ACC112 (cell line): ENCODE measurements at regions not wholly inside any gene's neighbourhood (a gene's known extent, or its start where the extent isn't known, plus 50 kb on each side); places are given as distances from the start of the nearest gene placed in this dataset.

Experiments used
- H2AFZ ChIP-seq: fragments of 200-600 bp; sonication (generic); one replicate; pipeline ENCODE4 v1.6.0; 2017; ENCODE audit warnings: antibody characterized with exemption, low read length; ENCODE audit not compliant: unreplicated experiment
- H3K27ac ChIP-seq: fragments of 200-600 bp; sonication (generic); 2 replicates; pipeline ENCODE4 v1.5.1; 2014; ENCODE audit warnings: low read depth, mild to moderate bottlenecking, antibody characterized with exemption, low read length, moderate library complexity
- H3K27me3 ChIP-seq: fragments of 200-600 bp; sonication (generic); 2 replicates; pipeline ENCODE4 v1.6.1; 2014; ENCODE audit warnings: mild to moderate bottlenecking, antibody characterized with exemption, low read length, moderate library complexity, mixed read lengths; ENCODE audit not compliant: insufficient read depth
- H3K36me3 ChIP-seq: fragments of 200-600 bp; sonication (generic); 2 replicates; pipeline ENCODE4 v1.6.1; 2016; ENCODE audit warnings: mild to moderate bottlenecking, antibody characterized with exemption, low read length, moderate library complexity, mixed read lengths; ENCODE audit not compliant: insufficient read depth
- H3K4me1 ChIP-seq: fragments of 200-600 bp; sonication (generic); one replicate; pipeline ENCODE4 v1.6.1; 2016; ENCODE audit warnings: low read length, mixed read lengths; ENCODE audit not compliant: insufficient read depth, unreplicated experiment, control insufficient read depth
- H3K4me3 ChIP-seq: fragments of 200-600 bp; sonication (generic); 2 replicates; pipeline ENCODE4 v1.5.1; 2014; ENCODE audit warnings: mild to moderate bottlenecking, low read depth, low read length
- H3K79me2 ChIP-seq: fragments of 200-600 bp; sonication (generic); one replicate; pipeline ENCODE4 v1.6.0; 2016; ENCODE audit warnings: low read length; ENCODE audit not compliant: control insufficient read depth, unreplicated experiment, insufficient read depth

GRCh38 chr18:60100778-60101177 is 201.0 kb downstream of the PMAIP1 start:
- Histone ChIP-seq H2AFZ (no peak overlapping the region), H3K79me2 (no peaks in the 10 kb centered on the region), H3K4me1 (no peaks in the 10 kb centered on the region), H3K4me3 (no peak overlapping the region), H3K27me3 (no peaks in the 10 kb centered on the region), H3K27ac (no peak overlapping the region), H3K36me3 (no peaks in the 10 kb centered on the region)

GRCh38 chr18:60099709-60100108 is 199.9 kb downstream of the PMAIP1 start:
- Histone ChIP-seq H3K79me2 (no peaks in the 10 kb centered on the region), H3K4me3 (no peak overlapping the region), H3K27me3 (no peaks in the 10 kb centered on the region), H3K36me3 (no peaks in the 10 kb centered on the region), H3K27ac (no peak overlapping the region), H3K4me1 (no peaks in the 10 kb centered on the region), H2AFZ (no peak overlapping the region)

- H3K27me3 ChIP-seq: no peaks in the 10 kb centered on the region
- H3K4me3 ChIP-seq: no peak overlapping the region
- H3K4me1 ChIP-seq: no peaks in the 10 kb centered on the region
- no peak overlapping the region for H3K27ac ChIP-seq
- no peaks in the 10 kb centered on the region for H3K79me2 ChIP-seq
- H2AFZ ChIP-seq: peak overlapping the region; percentile 85
- no peaks in the 10 kb centered on the region for H3K36me3 ChIP-seq
These were observed 196.6 kb downstream of the PMAIP1 start for GRCh38 chr18:60096428-60096827.

DNA sequence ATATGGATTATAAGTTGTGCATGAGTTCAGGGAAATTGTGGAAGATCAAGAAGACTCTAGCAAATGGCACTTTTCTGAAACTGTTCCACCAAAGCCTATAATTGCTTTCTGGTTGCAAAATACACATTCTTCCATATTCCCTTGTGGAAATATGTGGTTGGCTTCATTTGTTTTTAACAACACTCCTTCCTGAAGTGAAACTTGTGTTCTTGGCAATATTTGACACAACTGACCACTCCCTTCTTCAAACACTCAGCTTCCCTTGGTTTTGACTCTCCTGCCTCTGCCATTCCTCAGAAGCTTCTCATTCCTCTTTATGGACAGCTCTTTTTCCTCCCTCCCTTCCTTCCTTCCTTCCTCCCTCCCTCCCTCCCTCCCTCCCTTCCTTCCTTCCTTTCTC is 192.3 kb downstream of the PMAIP1 start:
- H3K79me2 ChIP-seq: no peaks in the 10 kb centered on the region
- H3K4me1 ChIP-seq: no peaks in the 10 kb centered on the region
- H3K27me3 ChIP-seq: no peaks in the 10 kb centered on the region
- H3K36me3 ChIP-seq: no peaks in the 10 kb centered on the region
- no peak overlapping the region for H2AFZ ChIP-seq
- H3K27ac ChIP-seq: no peak overlapping the region
- no peak overlapping the region for H3K4me3 ChIP-seq

DNA sequence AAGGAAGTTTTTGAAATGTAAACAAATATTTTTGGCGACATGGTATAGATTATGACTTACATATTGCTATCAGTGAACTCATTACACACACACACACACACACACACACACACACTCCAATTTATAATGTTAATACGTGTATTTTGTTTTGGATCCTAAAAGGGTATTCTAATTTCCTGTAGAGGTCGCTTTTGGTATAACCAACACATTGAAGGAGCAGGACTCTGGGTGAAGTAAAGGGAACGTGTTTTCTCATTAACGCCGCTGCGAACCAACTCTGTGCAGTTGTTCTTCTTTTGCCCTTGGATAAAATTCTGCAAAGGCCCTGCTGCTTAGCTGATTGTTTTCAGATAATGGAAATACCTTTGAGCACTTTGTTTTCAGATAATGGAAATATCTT is 190.4 kb downstream of the PMAIP1 start:
- no peak overlapping the region for H3K4me3 ChIP-seq
- no peaks in the 10 kb centered on the region for H3K4me1 ChIP-seq
- H3K36me3 ChIP-seq: no peaks in the 10 kb centered on the region
- no peak overlapping the region for H2AFZ ChIP-seq
- no peaks in the 10 kb centered on the region for H3K27me3 ChIP-seq
- H3K27ac ChIP-seq: no peak overlapping the region
- H3K79me2 ChIP-seq: no peaks in the 10 kb centered on the region

DNA sequence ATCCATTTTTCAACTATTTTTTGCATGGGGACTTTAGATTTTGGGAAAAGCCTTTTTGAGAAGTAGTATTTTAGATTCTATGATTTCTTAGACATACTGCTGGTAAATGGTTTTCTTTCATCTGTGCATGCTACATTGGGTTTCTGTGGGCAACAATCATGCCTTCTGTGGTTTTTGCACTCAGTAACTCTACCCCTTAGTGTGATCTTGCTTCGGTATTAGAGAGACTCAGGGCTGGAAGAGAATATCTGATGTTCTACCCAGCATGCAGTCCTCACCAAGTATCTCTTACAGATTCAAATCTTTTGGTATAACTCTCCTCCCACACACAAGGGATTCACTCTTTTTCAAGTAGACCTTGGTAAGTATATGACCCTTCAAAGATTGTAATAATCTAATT is 183.0 kb downstream of the PMAIP1 start:
- Histone ChIP-seq H2AFZ (peak overlapping the region; percentile 43), H3K4me1 (no peaks in the 10 kb centered on the region), H3K27ac (no peak overlapping the region), H3K79me2 (no peaks in the 10 kb centered on the region), H3K4me3 (no peak overlapping the region), H3K36me3 (no peaks in the 10 kb centered on the region), H3K27me3 (no peaks in the 10 kb centered on the region; the same call in 1 of the 2 replicates)

DNA sequence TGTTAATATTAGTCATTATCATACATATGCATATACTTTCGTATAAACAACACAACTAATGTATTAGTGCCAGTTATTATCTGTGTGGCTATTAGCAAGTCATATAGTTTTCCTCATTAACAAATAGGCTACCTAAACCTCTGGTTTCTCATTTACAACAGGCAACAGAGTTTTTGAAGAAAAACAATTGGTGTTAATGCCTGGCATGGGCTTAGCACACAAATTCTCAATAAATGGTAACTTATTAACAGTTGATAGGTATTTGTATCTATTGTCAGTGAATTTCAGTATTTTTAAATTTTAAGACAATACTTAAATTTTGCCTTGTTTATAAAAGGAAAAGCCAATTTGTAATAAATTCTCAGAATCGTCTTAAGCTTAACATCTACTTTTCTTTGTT is 182.5 kb downstream of the PMAIP1 start:
- Histone ChIP-seq H3K27me3 (no peaks in the 10 kb centered on the region; the same call in 1 of the 2 replicates), H3K36me3 (no peaks in the 10 kb centered on the region), H3K4me3 (no peak overlapping the region), H2AFZ (no peak overlapping the region), H3K27ac (no peak overlapping the region), H3K4me1 (no peaks in the 10 kb centered on the region), H3K79me2 (no peaks in the 10 kb centered on the region)

DNA sequence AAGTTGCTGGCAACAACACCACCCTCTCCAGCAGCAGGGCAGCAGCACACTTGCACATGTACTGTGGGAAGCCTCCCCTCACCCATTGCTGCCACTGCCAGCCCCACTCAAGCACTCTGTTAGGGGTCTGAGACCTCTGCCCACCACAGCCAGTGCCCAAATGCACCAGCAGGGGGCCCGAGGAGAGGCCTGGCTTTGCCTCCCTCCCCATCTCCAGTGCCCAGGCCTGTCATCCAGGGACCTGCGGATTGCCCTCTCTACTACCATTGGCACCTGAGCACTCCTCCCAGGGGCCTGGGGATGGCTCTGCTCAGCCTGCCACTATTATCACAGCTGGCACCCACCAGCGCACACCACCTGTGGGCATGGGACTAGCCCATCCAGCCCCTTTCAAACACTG is 175.7 kb downstream of the PMAIP1 start:
- Histone ChIP-seq H3K79me2 (no peaks in the 10 kb centered on the region), H3K4me3 (no peak overlapping the region), H3K36me3 (no peaks in the 10 kb centered on the region), H3K27me3 (no peaks in the 10 kb centered on the region; the same call in 1 of the 2 replicates), H3K27ac (no peak overlapping the region), H2AFZ (no peak overlapping the region), H3K4me1 (peaks cover 5% of the 10 kb centered on the region)

- H3K4me1 ChIP-seq: peaks cover 5% of the 10 kb centered on the region
- no peak overlapping the region for H2AFZ ChIP-seq
- H3K4me3 ChIP-seq: no peak overlapping the region
- H3K79me2 ChIP-seq: no peaks in the 10 kb centered on the region
- no peaks in the 10 kb centered on the region for H3K27me3 ChIP-seq
- no peak overlapping the region for H3K27ac ChIP-seq
- no peaks in the 10 kb centered on the region for H3K36me3 ChIP-seq
These were observed 170.8 kb downstream of the PMAIP1 start for GRCh38 chr18:60070631-60071030.

- Histone ChIP-seq H3K27me3 (no peaks in the 10 kb centered on the region), H3K36me3 (no peaks in the 10 kb centered on the region), H2AFZ (no peak overlapping the region), H3K79me2 (no peaks in the 10 kb centered on the region), H3K4me1 (peaks cover 13% of the 10 kb centered on the region), H3K4me3 (no peak overlapping the region), H3K27ac (no peak overlapping the region)
These were observed 169.3 kb downstream of the PMAIP1 start for GRCh38 chr18:60069145-60069544.

DNA sequence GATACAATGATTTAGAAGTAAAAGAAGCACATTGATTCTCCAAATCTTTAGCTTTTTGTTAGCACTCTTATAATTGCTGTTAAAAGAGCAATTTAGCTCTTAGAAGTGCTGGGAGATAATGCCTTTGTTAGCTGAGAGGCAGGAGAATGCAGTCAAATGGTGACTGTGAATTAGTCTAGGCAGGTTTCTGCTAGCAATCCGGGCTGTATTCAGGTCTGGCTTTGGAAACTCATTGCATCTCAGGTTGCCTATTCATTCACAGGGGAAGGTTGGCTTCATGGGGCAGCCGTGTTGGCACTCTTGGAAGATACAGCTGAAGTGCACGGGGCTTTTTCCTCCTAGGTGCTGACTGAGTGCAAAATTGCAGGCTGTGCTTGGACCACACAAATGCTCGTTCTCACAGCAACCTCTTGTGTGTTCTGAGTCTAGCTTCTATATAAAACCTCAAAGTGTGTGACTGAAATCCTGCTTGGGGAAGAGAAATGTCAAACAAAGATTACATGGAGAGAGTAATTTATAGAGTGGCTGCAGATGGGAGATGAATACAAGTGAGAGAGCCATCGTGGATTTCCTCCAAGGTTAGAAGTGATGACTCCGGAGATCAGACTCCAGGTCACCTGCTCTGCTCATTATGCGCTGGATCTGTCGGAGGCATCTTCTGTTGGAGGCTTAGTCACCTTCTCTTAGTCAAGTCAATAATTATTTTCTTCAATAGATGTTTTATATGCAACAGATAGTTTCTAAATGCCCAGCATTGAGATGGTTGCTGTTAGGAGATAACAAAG is 167.8 kb downstream of the PMAIP1 start:
- Histone ChIP-seq H3K79me2 (no peaks in the 10 kb centered on the region), H3K27me3 (no peaks in the 10 kb centered on the region), H3K36me3 (no peaks in the 10 kb centered on the region), H3K4me1 (peaks cover 17% of the 10 kb centered on the region), H3K27ac (no peak overlapping the region), H2AFZ (no peak overlapping the region), H3K4me3 (no peak overlapping the region)
